ENCODE measurements at regions not wholly inside any gene's neighbourhood (a gene's known extent, or its start where the extent isn't known, plus 50 kb on each side); places are given as distances from the start of the nearest gene placed in this dataset.
"Not testable (repeated sequence)": the region's sequence is repeated elsewhere in the genome, so short reads cannot be mapped to it uniquely, and the experiment has no call there.

- no peak for DNase-seq (ENCODE audit: low spot score)
- in situ Hi-C loops (cut with MboI; ENCODE audit: low pct_unique_long_range_greater_than_20kb, low sequenced_read_pairs, unreplicated experiment), result no loop called here
- TF ChIP-seq CTCF (IDR thresholded peaks at IDR 0.05; ENCODE audit: extremely low read depth, insufficient read depth, missing control alignments), result peak; percentile 1
Observed at GRCh38 chr13:22866221-22866620, 314.6 kb upstream of the SGCG start.

GRCh38 chr13:22871231-22871630 lies 309.5 kb upstream of the SGCG start:
- TF ChIP-seq CTCF (IDR thresholded peaks at IDR 0.05; ENCODE audit: extremely low read depth, insufficient read depth, missing control alignments), result no peak
- DNase-seq (ENCODE audit: low spot score), result no peak
- in situ Hi-C loops (cut with MboI; ENCODE audit: low pct_unique_long_range_greater_than_20kb, low sequenced_read_pairs, unreplicated experiment), result no loop called here

GRCh38 chr13:22874839-22875238 lies 305.9 kb upstream of the SGCG start:
- no peak for DNase-seq (ENCODE audit: low spot score)
- TF ChIP-seq CTCF (IDR thresholded peaks at IDR 0.05; ENCODE audit: extremely low read depth, insufficient read depth, missing control alignments), result no peak
- in situ Hi-C loops (cut with MboI; ENCODE audit: low pct_unique_long_range_greater_than_20kb, low sequenced_read_pairs, unreplicated experiment), result no loop called here

- in situ Hi-C loops (cut with MboI; ENCODE audit: low pct_unique_long_range_greater_than_20kb, low sequenced_read_pairs, unreplicated experiment), result no loop called here
- no peak for TF ChIP-seq CTCF (IDR thresholded peaks at IDR 0.05; ENCODE audit: extremely low read depth, insufficient read depth, missing control alignments)
- no peak for DNase-seq (ENCODE audit: low spot score)
Observed at GRCh38 chr13:22877421-22877820, 303.4 kb upstream of the SGCG start.

GRCh38 chr13:22880741-22881720 lies 299.7 kb upstream of the SGCG start:
- no peak for DNase-seq (ENCODE audit: low spot score)
- in situ Hi-C loops (cut with MboI; ENCODE audit: low pct_unique_long_range_greater_than_20kb, low sequenced_read_pairs, unreplicated experiment), result no loop called here
- no peak for TF ChIP-seq CTCF (IDR thresholded peaks at IDR 0.05; ENCODE audit: extremely low read depth, insufficient read depth, missing control alignments)

GRCh38 chr13:22881721-22882608 lies 298.8 kb upstream of the SGCG start:
- DNase-seq (ENCODE audit: low spot score); in situ Hi-C loops (cut with MboI; ENCODE audit: low pct_unique_long_range_greater_than_20kb, low sequenced_read_pairs, unreplicated experiment): not testable (repeated sequence)

All from GM13977 (cell line).